ENCODE measurements at regions not wholly inside any gene's neighbourhood (a gene's known extent, or its start where the extent isn't known, plus 50 kb on each side); places are given as distances from the start of the nearest gene placed in this dataset.

GRCh38 chr12:126430921-126431320 lies 1365.7 kb downstream of the AACS start:
- no peaks in the 10 kb centered on the region for H3K27me3 ChIP-seq (ENCODE audit: control insufficient read depth, insufficient read depth, low read length)
- DNase-seq (ENCODE audit: low read depth), result no peak
- H3K4me3 ChIP-seq (ENCODE audit: low read depth, low read length), result no peak overlapping the region
- TF ChIP-seq CTCF (IDR thresholded peaks at IDR 0.05; ENCODE audit: insufficient read depth, low read length, poor library complexity, severe bottlenecking), result no peak
- no peaks in the 10 kb centered on the region for H3K36me3 ChIP-seq (ENCODE audit: control insufficient read depth, insufficient read depth, low read length)

DNA sequence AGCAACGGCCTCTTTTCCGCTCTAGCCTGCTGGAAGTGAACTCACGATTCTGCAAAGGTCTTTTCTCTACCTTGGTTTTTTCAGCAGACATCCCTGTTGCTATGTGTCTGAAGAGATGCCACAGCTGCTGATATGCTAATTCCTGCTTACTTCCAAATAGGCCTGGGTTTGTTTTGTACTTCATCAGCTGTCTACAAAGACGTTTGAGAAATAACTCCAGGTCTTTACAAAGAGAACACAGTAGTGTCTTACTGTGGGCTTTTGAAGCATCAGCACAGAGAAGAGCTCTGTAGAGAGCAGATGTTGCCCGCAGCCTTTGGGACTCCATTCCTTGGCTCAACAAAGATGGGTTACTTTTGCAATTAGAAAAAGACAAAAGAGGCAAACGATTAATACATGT lies 1366.5 kb downstream of the AACS start:
- H3K4me3 ChIP-seq (ENCODE audit: low read depth, low read length), result no peak overlapping the region
- H3K27me3 ChIP-seq (ENCODE audit: control insufficient read depth, insufficient read depth, low read length), result no peaks in the 10 kb centered on the region
- no peaks in the 10 kb centered on the region for H3K36me3 ChIP-seq (ENCODE audit: control insufficient read depth, insufficient read depth, low read length)
- TF ChIP-seq CTCF (IDR thresholded peaks at IDR 0.05; ENCODE audit: insufficient read depth, low read length, poor library complexity, severe bottlenecking), result no peak
- DNase-seq (ENCODE audit: low read depth), result no peak

DNA sequence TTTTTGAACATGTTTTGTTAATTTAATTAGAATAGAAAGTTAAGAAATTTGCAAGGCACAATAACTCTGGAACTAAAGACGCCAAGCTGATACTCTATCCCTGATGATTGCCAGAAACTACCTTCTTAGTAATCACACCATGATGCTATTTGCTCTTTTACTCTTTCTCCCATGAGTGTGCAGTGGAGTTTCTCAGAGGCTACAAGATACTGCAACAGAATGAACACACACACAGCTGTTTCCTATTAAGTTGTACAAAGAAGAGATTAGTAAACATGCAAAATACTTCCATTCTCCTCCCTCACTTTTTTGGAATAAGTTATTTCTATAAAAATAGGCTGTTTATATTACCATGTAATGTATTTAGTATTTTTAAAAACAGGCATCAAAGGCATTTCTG lies 1367.5 kb downstream of the AACS start:
- DNase-seq (ENCODE audit: low read depth), result no peak
- no peaks in the 10 kb centered on the region for H3K27me3 ChIP-seq (ENCODE audit: control insufficient read depth, insufficient read depth, low read length)
- H3K36me3 ChIP-seq (ENCODE audit: control insufficient read depth, insufficient read depth, low read length), result no peaks in the 10 kb centered on the region
- H3K4me3 ChIP-seq (ENCODE audit: low read depth, low read length), result no peak overlapping the region
- no peak for TF ChIP-seq CTCF (IDR thresholded peaks at IDR 0.05; ENCODE audit: insufficient read depth, low read length, poor library complexity, severe bottlenecking)

DNA sequence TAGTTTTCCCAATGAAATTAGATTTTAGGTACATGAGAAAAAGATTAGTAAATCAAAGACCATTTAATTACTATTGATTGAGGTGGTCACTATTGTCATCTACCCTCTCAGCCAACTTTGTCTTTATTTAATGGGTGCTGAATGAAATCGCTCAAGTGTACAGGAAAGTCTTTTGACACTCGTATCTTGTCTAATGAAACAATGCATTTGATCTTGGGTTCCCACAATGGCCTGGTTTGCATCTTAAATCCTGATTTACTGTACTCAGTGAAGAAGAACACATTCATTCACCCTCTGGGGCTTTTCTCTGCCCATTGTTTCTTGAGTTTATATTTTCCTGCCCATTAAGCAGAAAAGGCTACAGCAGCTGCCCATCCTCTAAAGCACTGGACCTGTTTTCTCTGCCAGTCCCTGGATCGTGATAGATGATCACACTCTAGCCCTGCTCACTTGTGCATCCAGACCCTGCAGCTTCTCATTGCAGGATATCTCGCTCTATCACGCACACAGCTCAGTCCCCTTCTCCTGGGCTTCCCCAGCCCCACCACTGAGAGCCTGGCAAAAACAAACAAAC lies 1369.3 kb downstream of the AACS start:
- Histone ChIP-seq H3K27me3 (ENCODE audit: control insufficient read depth, insufficient read depth, low read length) (no peaks in the 10 kb centered on the region), H3K36me3 (ENCODE audit: control insufficient read depth, insufficient read depth, low read length) (no peaks in the 10 kb centered on the region), H3K4me3 (ENCODE audit: low read depth, low read length) (no peak overlapping the region)
- no peak for DNase-seq (ENCODE audit: low read depth)
- TF ChIP-seq CTCF (IDR thresholded peaks at IDR 0.05; ENCODE audit: insufficient read depth, low read length, poor library complexity, severe bottlenecking), result no peak

DNA sequence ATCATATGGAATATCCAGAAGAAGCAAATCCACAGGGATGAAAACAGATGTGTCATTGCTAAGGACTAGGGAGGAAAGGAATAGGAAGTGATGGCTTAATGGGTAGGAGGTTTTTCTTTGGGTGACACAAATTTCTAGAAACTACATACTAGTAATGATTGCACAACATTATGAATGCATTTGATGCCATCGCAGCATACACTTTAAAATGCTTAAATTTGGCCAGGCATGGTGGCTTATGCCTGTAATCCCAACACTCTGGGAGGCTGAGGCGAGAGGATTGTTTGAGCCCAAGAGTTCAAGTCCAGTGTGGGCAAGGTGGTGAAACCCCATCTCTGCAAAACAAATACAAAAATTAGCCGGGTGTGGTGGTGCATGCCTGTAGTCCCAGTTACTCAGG lies 1370.8 kb downstream of the AACS start:
- no peak overlapping the region for H3K4me3 ChIP-seq (ENCODE audit: low read depth, low read length)
- no peaks in the 10 kb centered on the region for H3K27me3 ChIP-seq (ENCODE audit: control insufficient read depth, insufficient read depth, low read length)
- no peak for DNase-seq (ENCODE audit: low read depth)
- no peak for TF ChIP-seq CTCF (IDR thresholded peaks at IDR 0.05; ENCODE audit: insufficient read depth, low read length, poor library complexity, severe bottlenecking)
- H3K36me3 ChIP-seq (ENCODE audit: control insufficient read depth, insufficient read depth, low read length), result no peaks in the 10 kb centered on the region

- Histone ChIP-seq H3K4me3 (ENCODE audit: low read depth, low read length) (no peak overlapping the region), H3K36me3 (ENCODE audit: control insufficient read depth, insufficient read depth, low read length) (no peaks in the 10 kb centered on the region), H3K27me3 (ENCODE audit: control insufficient read depth, insufficient read depth, low read length) (no peaks in the 10 kb centered on the region)
- TF ChIP-seq CTCF (IDR thresholded peaks at IDR 0.05; ENCODE audit: insufficient read depth, low read length, poor library complexity, severe bottlenecking), result no peak
- DNase-seq (ENCODE audit: low read depth), result no peak
Measured at GRCh38 chr12:126437934-126438333, 1372.7 kb downstream of the AACS start.
